K562 (cell line): ENCODE measurements at regions not wholly inside any gene's neighbourhood (a gene's known extent, or its start where the extent isn't known, plus 50 kb on each side); places are given as distances from the start of the nearest gene placed in this dataset.

Source experiments
- ATAC-seq: fragments of 200-7000 bp; cut with Tn5 transposase; 3 replicates; pipeline ENCODE4 v1.9.1; 2020; ENCODE audit warnings: moderate library complexity
- BruUV-seq: library from RNA; stranded (reverse); fragments of 400-500 nt; replicated peaks from 2 replicates; lab custom pipeline; 2021; lab: Mats Ljungman, UMichigan
- CTCF ChIA-PET: fragments of 300-600 bp; formaldehyde crosslinking; extraction: SDS; loops from one replicate; lab custom pipeline; 2021; ENCODE audit warnings: low intra/inter-chr PET ratio; lab: Yijun Ruan, JAX
- POLR2A ChIA-PET: fragments of 300-600, 350-650 bp; sonication (Branson Sonifier 250); formaldehyde crosslinking; extraction: SDS; loops from one replicate; lab custom pipeline; 2021; ENCODE audit warnings: antibody characterized with exemption, inconsistent platforms; lab: Yijun Ruan, JAX
- DNase-seq, 4 experiments: peaks; one replicate each; pipeline versions ENCODE4 v3.0.0 to v3.0.0-alpha.2; 2011 to 2018; ENCODE audit warnings: low spot score in 3 of 4, mixed read lengths in 3 of 4; ENCODE audit errors: extremely low read depth in 1 of 4
- FAIRE-seq: peaks from 2 replicates; lab custom pipeline; 2011; peaks lifted over from hg19 to GRCh38; lab: Jason Lieb, UNC
- H2AFZ ChIP-seq: 2 replicates; pipeline ENCODE4 v1.6.0; 2011; ENCODE audit warnings: low read depth, low read length, control low read depth, inconsistent platforms
- H3K27ac ChIP-seq: fragments of 200-600 bp; 3 replicates; pipeline ENCODE4 v1.8.0; 2011; ENCODE audit warnings: low read depth, mild to moderate bottlenecking, control low read depth, inconsistent platforms, low read length, moderate library complexity, mixed read lengths; ENCODE audit errors: extremely low read depth
- H3K27me3 ChIP-seq, 2 experiments: fragments of 300-600 bp in 1 of 2; 2 replicates in 1 of 2; 3 replicates in 1 of 2; pipeline versions ENCODE4 v1.6.0 to v1.8.0; 2011; ENCODE audit warnings: inconsistent platforms in 2 of 2, low read length in 2 of 2, mild to moderate bottlenecking in 1 of 2, mixed read lengths in 1 of 2, moderate library complexity in 1 of 2; ENCODE audit not compliant: control insufficient read depth in 2 of 2, insufficient read depth in 2 of 2
- H3K36me3 ChIP-seq: fragments of 300-600 bp; 3 replicates; pipeline ENCODE4 v1.8.0; 2011; ENCODE audit warnings: mild to moderate bottlenecking, low read length, inconsistent platforms; ENCODE audit not compliant: control insufficient read depth, insufficient read depth
- H3K4me1 ChIP-seq, 2 experiments: fragments of 200-600 bp in 1 of 2; replicated peaks in 1 of 2; 2 replicates in 1 of 2; 3 replicates in 1 of 2; pipeline versions ENCODE4 v1.5.1 to v1.8.0; 2011; ENCODE audit warnings: inconsistent platforms in 2 of 2, low read length in 2 of 2, mild to moderate bottlenecking in 1 of 2, mixed read lengths in 1 of 2, moderate library complexity in 1 of 2; ENCODE audit not compliant: control insufficient read depth in 2 of 2, insufficient read depth in 2 of 2
- H3K4me2 ChIP-seq: 2 replicates; pipeline ENCODE4 v1.6.1; 2011; ENCODE audit warnings: low read length, control low read depth, inconsistent platforms, mixed read lengths; ENCODE audit not compliant: insufficient read depth
- H3K4me3 ChIP-seq: fragments of 200-600 bp; sonication (generic), shearing (Covaris generic); 2 replicates; pipeline ENCODE4 v1.5.1; 2016; ENCODE audit warnings: control low read depth, inconsistent platforms
- H3K79me2 ChIP-seq: fragments of 200-600 bp; 3 replicates; pipeline ENCODE4 v1.8.0; 2011; ENCODE audit warnings: low read length, inconsistent platforms; ENCODE audit not compliant: control insufficient read depth, insufficient read depth
- H3K9ac ChIP-seq, 2 experiments: 2 replicates each; pipeline versions ENCODE4 v1.6.0 to v1.6.1; 2011; ENCODE audit warnings: low read depth in 2 of 2, low read length in 2 of 2, control low read depth in 1 of 2, inconsistent platforms in 1 of 2, mild to moderate bottlenecking in 1 of 2, mixed read lengths in 1 of 2; ENCODE audit not compliant: insufficient read depth in 1 of 2
- H3K9me1 ChIP-seq: one replicate; pipeline ENCODE4 v1.6.0; 2011; ENCODE audit warnings: inconsistent platforms, mild to moderate bottlenecking, low read length, moderate library complexity; ENCODE audit not compliant: control insufficient read depth, insufficient read depth
- H3K9me3 ChIP-seq: replicated peaks from 2 replicates; pipeline ENCODE4 v1.5.1; 2011; ENCODE audit warnings: low read depth, low read length, inconsistent platforms; ENCODE audit not compliant: control insufficient read depth, insufficient read depth
- H4K20me1 ChIP-seq: replicated peaks from 2 replicates; pipeline ENCODE4 v1.6.1; 2011; ENCODE audit warnings: low read length, inconsistent platforms, mixed read lengths; ENCODE audit not compliant: control insufficient read depth, insufficient read depth
- CBX2 ChIP-seq: fragments of 200-600 bp; sonication (generic); IDR thresholded peaks from one replicate; pipeline ENCODE4 v1.6.1; 2012; ENCODE audit warnings: mild to moderate bottlenecking, low read length, inconsistent platforms; ENCODE audit not compliant: insufficient read depth, poor library complexity, severe bottlenecking
- CHD4 ChIP-seq: fragments of 200-600 bp; sonication (generic); IDR thresholded peaks from 3 replicates; pipeline ENCODE4 v1.6.1; 2012; ENCODE audit warnings: low read depth, mild to moderate bottlenecking, mixed read lengths, low read length, inconsistent platforms; ENCODE audit not compliant: insufficient read depth, insufficient replicate concordance, poor library complexity, severe bottlenecking
- E2F3 ChIP-seq: fragments of 250-450 bp; sonication (Bioruptor Pico); IDR thresholded peaks from 2 replicates; pipeline ENCODE4 v1.4.0; 2020; ENCODE audit warnings: mild to moderate bottlenecking
- MTF1 ChIP-seq: fragments of 250-450 bp; sonication (Bioruptor Pico); IDR thresholded peaks from 2 replicates; pipeline ENCODE4 v1.9.0; 2021; ENCODE audit warnings: moderate library complexity, mild to moderate bottlenecking, inconsistent platforms, borderline replicate concordance
- NR3C1 ChIP-seq: sonication (generic); formaldehyde crosslinking; IDR thresholded peaks from 2 replicates; pipeline ENCODE4 v1.8.1; 2022; ENCODE audit warnings: missing genetic modification reagents
- SIRT6 ChIP-seq: IDR thresholded peaks from one replicate; pipeline ENCODE4 v1.6.1; 2012; ENCODE audit warnings: low read depth, mild to moderate bottlenecking, control low read depth, inconsistent platforms, low read length, moderate library complexity
- SREBF1 ChIP-seq: fragments of 150-350 bp; IDR thresholded peaks from 2 replicates; pipeline ENCODE4 v1.6.1; 2014; ENCODE audit warnings: antibody characterized with exemption, low read depth, low read length, borderline replicate concordance
- THRAP3 ChIP-seq: fragments of 450-650 bp; IDR thresholded peaks from 2 replicates; pipeline ENCODE4 v1.6.1; 2016; ENCODE audit warnings: mild to moderate bottlenecking, inconsistent platforms, borderline replicate concordance
- ZNF436 ChIP-seq: fragments of 250-450, 450-650 bp; sonication (Bioruptor Pico); formaldehyde crosslinking; IDR thresholded peaks from 2 replicates; pipeline ENCODE4 v1.7.0; 2020; ENCODE audit warnings: mild to moderate bottlenecking
- WGBS: fragments of 100-300 bp; shearing (Covaris generic); methylation state at CpG from one replicate; pipeline ENCODE4 v1.1.6; 2016; ENCODE audit warnings: low coverage, mixed read lengths; ENCODE audit not compliant: insufficient coverage; ENCODE audit errors: missing lambda C conversion rate; 5-methylcytosine and 5-hydroxymethylcytosine counted together
- in situ Hi-C: fragments of 300-500 bp; cut with MboI; formaldehyde crosslinking; loops from 4 replicates; pipeline ENCODE4 v1.15.0; 2018; ENCODE audit warnings: inconsistent platforms, mixed read lengths
- intact Hi-C: fragments of 100-400 bp; cut with micrococcal nuclease; formaldehyde crosslinking; loops from 2 replicates; pipeline ENCODE4 v1.14.2; 2022
- TF ChIP-seq, protein P1 (sequence below): fragments of 200-800 bp; sonication (Bioruptor generic); IDR thresholded peaks from 2 replicates; pipeline ENCODE4 v1.6.1; 2017; ENCODE audit warnings: missing genetic modification characterization, missing compliant biosample characterization
- TF ChIP-seq, protein P2 (sequence below), 2 experiments: IDR thresholded peaks; 2 replicates each; pipeline ENCODE4 v1.6.1; 2012; ENCODE audit warnings: improper control_type of control experiment in 2 of 2, low read depth in 2 of 2, low read length in 2 of 2, borderline replicate concordance in 1 of 2
- TF ChIP-seq, protein P3 (sequence below), 2 experiments: fragments of 450-650 bp; conservative IDR thresholded peaks; 2 replicates each; pipeline ENCODE4 v1.6.1; 2017; ENCODE audit warnings: mild to moderate bottlenecking in 2 of 2, moderate library complexity in 2 of 2
- TF ChIP-seq, protein P4 (sequence below): sonication (generic); IDR thresholded peaks from 2 replicates; pipeline ENCODE4 v1.6.1; 2016
- TF ChIP-seq, protein P5 (sequence below): fragments of 250-450 bp; sonication (Bioruptor Pico); IDR thresholded peaks from 2 replicates; pipeline ENCODE4 v1.5.0; 2021

DNA sequence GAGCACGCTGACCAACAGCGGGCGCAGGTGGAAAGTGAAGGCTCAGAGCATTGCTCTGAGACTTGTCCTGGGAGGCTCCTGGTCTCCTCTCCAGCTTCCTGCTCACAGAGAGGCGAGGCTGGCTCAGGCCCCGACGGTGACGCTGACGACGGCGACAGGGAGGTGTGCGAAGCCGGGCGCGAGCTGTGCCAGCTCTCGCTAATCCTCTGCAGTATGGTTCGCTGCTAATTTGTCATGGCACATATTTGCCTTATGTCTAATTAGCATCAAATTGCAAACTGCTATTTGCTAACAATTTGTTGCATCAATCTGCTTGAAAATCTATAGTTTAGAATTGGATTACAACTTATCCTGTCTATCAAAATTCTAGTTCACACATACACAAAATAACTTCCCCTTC is 469.8 kb upstream of the ZNF507 start (continued):
- TF ChIP-seq, protein P1, sequence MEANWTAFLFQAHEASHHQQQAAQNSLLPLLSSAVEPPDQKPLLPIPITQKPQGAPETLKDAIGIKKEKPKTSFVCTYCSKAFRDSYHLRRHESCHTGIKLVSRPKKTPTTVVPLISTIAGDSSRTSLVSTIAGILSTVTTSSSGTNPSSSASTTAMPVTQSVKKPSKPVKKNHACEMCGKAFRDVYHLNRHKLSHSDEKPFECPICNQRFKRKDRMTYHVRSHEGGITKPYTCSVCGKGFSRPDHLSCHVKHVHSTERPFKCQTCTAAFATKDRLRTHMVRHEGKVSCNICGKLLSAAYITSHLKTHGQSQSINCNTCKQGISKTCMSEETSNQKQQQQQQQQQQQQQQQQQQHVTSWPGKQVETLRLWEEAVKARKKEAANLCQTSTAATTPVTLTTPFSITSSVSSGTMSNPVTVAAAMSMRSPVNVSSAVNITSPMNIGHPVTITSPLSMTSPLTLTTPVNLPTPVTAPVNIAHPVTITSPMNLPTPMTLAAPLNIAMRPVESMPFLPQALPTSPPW = no peak

DNA sequence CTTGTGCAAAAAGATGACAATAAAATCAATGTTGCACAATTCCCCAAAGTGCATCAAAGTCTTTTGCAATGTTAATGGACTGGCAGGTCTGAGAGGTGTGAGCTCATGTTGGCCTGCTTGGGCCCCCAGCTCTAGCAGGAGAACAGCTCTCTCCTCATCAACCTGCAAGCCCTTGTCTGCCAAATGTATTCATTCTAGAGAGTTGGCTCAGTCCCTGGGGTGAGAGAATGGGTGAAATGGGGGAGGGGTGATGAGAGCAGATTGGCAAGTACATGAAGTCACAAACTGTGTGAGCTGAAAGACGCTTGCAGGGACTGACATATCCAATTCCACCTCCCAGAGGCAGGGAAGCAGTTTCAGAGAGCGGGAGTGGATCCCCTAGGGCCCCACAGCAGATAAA is 465.1 kb upstream of the ZNF507 start:
- Histone ChIP-seq H3K9ac (no peak overlapping the region), H3K27ac (no peak overlapping the region), H3K4me3 (no peak overlapping the region), H3K36me3 (no peaks in the 10 kb centered on the region), H3K4me1 (no peaks in the 10 kb centered on the region), H3K4me2 (no peak overlapping the region), H3K9me3 (no peaks in the 10 kb centered on the region), H3K9me1 (no peaks in the 10 kb centered on the region), H3K79me2 (no peaks in the 10 kb centered on the region), H4K20me1 (no peaks in the 10 kb centered on the region; the same call in 1 of the 2 replicates), H3K27me3 (no peaks in the 10 kb centered on the region; a peak in 2 of 5 replicates), H2AFZ (no peak overlapping the region)
- ChIA-PET CTCF (no interaction called here), POLR2A (no interaction called here)
- no peak for DNase-seq
- no peak for FAIRE-seq
- in situ Hi-C loops = no loop called here
- ATAC-seq = no peak
- intact Hi-C loops = no loop called here
- 0% methylated on average over 2 of the region's 2 CpGs for WGBS
- BruUV-seq = no TSS peak
- TF ChIP-seq, protein P2, sequence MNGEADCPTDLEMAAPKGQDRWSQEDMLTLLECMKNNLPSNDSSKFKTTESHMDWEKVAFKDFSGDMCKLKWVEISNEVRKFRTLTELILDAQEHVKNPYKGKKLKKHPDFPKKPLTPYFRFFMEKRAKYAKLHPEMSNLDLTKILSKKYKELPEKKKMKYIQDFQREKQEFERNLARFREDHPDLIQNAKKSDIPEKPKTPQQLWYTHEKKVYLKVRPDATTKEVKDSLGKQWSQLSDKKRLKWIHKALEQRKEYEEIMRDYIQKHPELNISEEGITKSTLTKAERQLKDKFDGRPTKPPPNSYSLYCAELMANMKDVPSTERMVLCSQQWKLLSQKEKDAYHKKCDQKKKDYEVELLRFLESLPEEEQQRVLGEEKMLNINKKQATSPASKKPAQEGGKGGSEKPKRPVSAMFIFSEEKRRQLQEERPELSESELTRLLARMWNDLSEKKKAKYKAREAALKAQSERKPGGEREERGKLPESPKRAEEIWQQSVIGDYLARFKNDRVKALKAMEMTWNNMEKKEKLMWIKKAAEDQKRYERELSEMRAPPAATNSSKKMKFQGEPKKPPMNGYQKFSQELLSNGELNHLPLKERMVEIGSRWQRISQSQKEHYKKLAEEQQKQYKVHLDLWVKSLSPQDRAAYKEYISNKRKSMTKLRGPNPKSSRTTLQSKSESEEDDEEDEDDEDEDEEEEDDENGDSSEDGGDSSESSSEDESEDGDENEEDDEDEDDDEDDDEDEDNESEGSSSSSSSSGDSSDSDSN (IDR thresholded peaks at IDR 0.05; ENCODE audit: borderline replicate concordance in 1 of 2, low read depth in 2 of 2, low read length in 2 of 2) = no peak
- TF ChIP-seq, protein P3, sequence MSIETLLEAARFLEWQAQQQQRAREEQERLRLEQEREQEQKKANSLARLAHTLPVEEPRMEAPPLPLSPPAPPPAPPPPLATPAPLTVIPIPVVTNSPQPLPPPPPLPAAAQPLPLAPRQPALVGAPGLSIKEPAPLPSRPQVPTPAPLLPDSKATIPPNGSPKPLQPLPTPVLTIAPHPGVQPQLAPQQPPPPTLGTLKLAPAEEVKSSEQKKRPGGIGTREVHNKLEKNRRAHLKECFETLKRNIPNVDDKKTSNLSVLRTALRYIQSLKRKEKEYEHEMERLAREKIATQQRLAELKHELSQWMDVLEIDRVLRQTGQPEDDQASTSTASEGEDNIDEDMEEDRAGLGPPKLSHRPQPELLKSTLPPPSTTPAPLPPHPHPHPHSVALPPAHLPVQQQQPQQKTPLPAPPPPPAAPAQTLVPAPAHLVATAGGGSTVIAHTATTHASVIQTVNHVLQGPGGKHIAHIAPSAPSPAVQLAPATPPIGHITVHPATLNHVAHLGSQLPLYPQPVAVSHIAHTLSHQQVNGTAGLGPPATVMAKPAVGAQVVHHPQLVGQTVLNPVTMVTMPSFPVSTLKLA (conservative IDR thresholded peaks at IDR 0.05) = no peak
- TF ChIP-seq CHD4 = no peak
- no peak for TF ChIP-seq NR3C1
- TF ChIP-seq CBX2 = no peak
- no peak for TF ChIP-seq ZNF436 (CRISPR knock-in tag)
- no peak for TF ChIP-seq E2F3 (CRISPR knock-in tag)
- TF ChIP-seq, protein P4, sequence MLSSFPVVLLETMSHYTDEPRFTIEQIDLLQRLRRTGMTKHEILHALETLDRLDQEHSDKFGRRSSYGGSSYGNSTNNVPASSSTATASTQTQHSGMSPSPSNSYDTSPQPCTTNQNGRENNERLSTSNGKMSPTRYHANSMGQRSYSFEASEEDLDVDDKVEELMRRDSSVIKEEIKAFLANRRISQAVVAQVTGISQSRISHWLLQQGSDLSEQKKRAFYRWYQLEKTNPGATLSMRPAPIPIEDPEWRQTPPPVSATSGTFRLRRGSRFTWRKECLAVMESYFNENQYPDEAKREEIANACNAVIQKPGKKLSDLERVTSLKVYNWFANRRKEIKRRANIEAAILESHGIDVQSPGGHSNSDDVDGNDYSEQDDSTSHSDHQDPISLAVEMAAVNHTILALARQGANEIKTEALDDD = no peak
- TF ChIP-seq SIRT6 = no peak
- TF ChIP-seq THRAP3 = no peak
- TF ChIP-seq, protein P5, sequence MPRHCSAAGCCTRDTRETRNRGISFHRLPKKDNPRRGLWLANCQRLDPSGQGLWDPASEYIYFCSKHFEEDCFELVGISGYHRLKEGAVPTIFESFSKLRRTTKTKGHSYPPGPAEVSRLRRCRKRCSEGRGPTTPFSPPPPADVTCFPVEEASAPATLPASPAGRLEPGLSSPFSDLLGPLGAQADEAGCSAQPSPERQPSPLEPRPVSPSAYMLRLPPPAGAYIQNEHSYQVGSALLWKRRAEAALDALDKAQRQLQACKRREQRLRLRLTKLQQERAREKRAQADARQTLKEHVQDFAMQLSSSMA = no peak
- no peak for TF ChIP-seq MTF1 (CRISPR knock-in tag)
- TF ChIP-seq SREBF1 = no peak
